KMS-11 (cell line): ENCODE measurements at regions not wholly inside any gene's neighbourhood (a gene's known extent, or its start where the extent isn't known, plus 50 kb on each side); places are given as distances from the start of the nearest gene placed in this dataset.

ENCODE experiments used
- H2AFZ ChIP-seq: fragments of 200-600 bp; sonication (generic); 2 replicates; pipeline ENCODE4 v1.6.1; 2016; ENCODE audit warnings: antibody characterized with exemption, mixed run types, low read depth
- H3K27ac ChIP-seq: fragments of 200-600 bp; sonication (generic); 2 replicates; pipeline ENCODE4 v1.6.1; 2016; ENCODE audit warnings: mild to moderate bottlenecking, mixed run types
- H3K27me3 ChIP-seq: fragments of 200-600 bp; sonication (generic); 2 replicates; pipeline ENCODE4 v1.6.1; 2017; ENCODE audit warnings: mild to moderate bottlenecking, low read depth, mixed run types, moderate library complexity; ENCODE audit not compliant: insufficient read depth
- H3K36me3 ChIP-seq: fragments of 200-600 bp; sonication (generic); 2 replicates; pipeline ENCODE4 v1.6.1; 2017; ENCODE audit warnings: mild to moderate bottlenecking, mixed run types; ENCODE audit not compliant: insufficient read depth
- H3K4me1 ChIP-seq: fragments of 200-600 bp; sonication (generic); 2 replicates; pipeline ENCODE4 v1.6.1; 2016; ENCODE audit warnings: mild to moderate bottlenecking, low read depth, mixed run types; ENCODE audit not compliant: poor library complexity, severe bottlenecking
- H3K4me2 ChIP-seq: fragments of 200-600 bp; sonication (generic); 2 replicates; pipeline ENCODE4 v1.7.0; 2016; ENCODE audit warnings: mild to moderate bottlenecking, mixed run types
- H3K4me3 ChIP-seq: fragments of 200-600 bp; sonication (generic); IDR thresholded peaks from 2 replicates; pipeline ENCODE4 v1.6.1; 2017; ENCODE audit warnings: low read depth, low read length, mixed read lengths; ENCODE audit not compliant: insufficient read depth
- H3K79me2 ChIP-seq: fragments of 200-600 bp; sonication (generic); 2 replicates; pipeline ENCODE4 v1.6.1; 2016; ENCODE audit warnings: low read depth, mixed run types; ENCODE audit not compliant: insufficient read depth
- H3K9ac ChIP-seq: fragments of 200-600 bp; sonication (generic); 2 replicates; pipeline ENCODE4 v1.6.1; 2016; ENCODE audit warnings: mild to moderate bottlenecking, mixed run types
- H4K20me1 ChIP-seq: fragments of 200-600 bp; sonication (generic); 2 replicates; pipeline ENCODE4 v1.6.1; 2016; ENCODE audit warnings: mild to moderate bottlenecking, mixed run types; ENCODE audit not compliant: insufficient read depth
- CTCF ChIP-seq: fragments of 200-600 bp; sonication (generic); conservative IDR thresholded peaks from 2 replicates; pipeline ENCODE4 v1.6.1; 2017; ENCODE audit warnings: low read depth, mild to moderate bottlenecking, antibody characterized with exemption, low read length, moderate library complexity, mixed read lengths

- Histone ChIP-seq H3K4me1 (no peaks in the 10 kb centered on the region), H3K27me3 (no peaks in the 10 kb centered on the region), H3K9ac (no peak overlapping the region), H3K4me2 (no peak overlapping the region), H3K27ac (no peak overlapping the region), H3K79me2 (no peaks in the 10 kb centered on the region), H3K4me3 (no peak overlapping the region), H2AFZ (no peak overlapping the region), H3K36me3 (no peaks in the 10 kb centered on the region), H4K20me1 (no peaks in the 10 kb centered on the region)
- no peak for TF ChIP-seq CTCF
Measured at GRCh38 chr20:39890697-39891096, 798.3 kb downstream of the MAFB start.

- Histone ChIP-seq H3K27me3 (no peaks in the 10 kb centered on the region), H3K27ac (no peak overlapping the region), H3K36me3 (no peaks in the 10 kb centered on the region), H3K4me3 (no peak overlapping the region), H3K4me1 (no peaks in the 10 kb centered on the region), H3K9ac (no peak overlapping the region), H2AFZ (no peak overlapping the region), H3K79me2 (no peaks in the 10 kb centered on the region), H4K20me1 (no peaks in the 10 kb centered on the region), H3K4me2 (no peak overlapping the region)
- TF ChIP-seq CTCF = no peak
Measured at GRCh38 chr20:39888310-39888709, 800.7 kb downstream of the MAFB start.

- Histone ChIP-seq H3K79me2 (no peaks in the 10 kb centered on the region), H3K4me2 (no peak overlapping the region)
Measured at GRCh38 chr20:39886650-39887190, 802.3 kb downstream of the MAFB start.

GRCh38 chr20:39885975-39886649 lies 802.9 kb downstream of the MAFB start:
- H3K4me3 ChIP-seq = no peak overlapping the region
- H3K4me2 ChIP-seq = no peak overlapping the region
- peak; percentile 86 for TF ChIP-seq CTCF
- no peak overlapping the region for H3K9ac ChIP-seq
- no peaks in the 10 kb centered on the region for H3K79me2 ChIP-seq
- H3K4me1 ChIP-seq = no peaks in the 10 kb centered on the region
- no peaks in the 10 kb centered on the region for H4K20me1 ChIP-seq
- no peaks in the 10 kb centered on the region for H3K36me3 ChIP-seq
- H3K27me3 ChIP-seq = no peaks in the 10 kb centered on the region
- no peak overlapping the region for H2AFZ ChIP-seq
- no peak overlapping the region for H3K27ac ChIP-seq

More at GRCh38 chr20:39886650-39887190, 802.3 kb downstream of the MAFB start:
- no peak for TF ChIP-seq CTCF
- Histone ChIP-seq H3K27ac (no peak overlapping the region), H3K27me3 (no peaks in the 10 kb centered on the region), H3K4me1 (no peaks in the 10 kb centered on the region), H2AFZ (no peak overlapping the region), H3K36me3 (no peaks in the 10 kb centered on the region), H3K9ac (no peak overlapping the region), H4K20me1 (no peaks in the 10 kb centered on the region), H3K4me3 (no peak overlapping the region)
